Mesenchymal stem cell (in vitro differentiated cells and primary cell): ENCODE measurements at regions not wholly inside any gene's neighbourhood (a gene's known extent, or its start where the extent isn't known, plus 50 kb on each side); places are given as distances from the start of the nearest gene placed in this dataset.

ENCODE experiments used
- DNase-seq: peaks from one replicate; pipeline ENCODE4 v3.0.0-alpha.2; 2013
- H2AFZ ChIP-seq: one replicate; pipeline ENCODE4 v1.6.1; 2013; ENCODE audit warnings: low read depth, mild to moderate bottlenecking, control low read depth, inconsistent platforms, low read length, moderate library complexity
- H2AK5ac ChIP-seq: 2 replicates; pipeline ENCODE4 v1.6.1; 2013; ENCODE audit warnings: low read length, moderate library complexity, mild to moderate bottlenecking, inconsistent platforms; ENCODE audit not compliant: severe bottlenecking
- H2BK120ac ChIP-seq: one replicate; pipeline ENCODE4 v1.6.1; 2013; ENCODE audit warnings: low read depth, mild to moderate bottlenecking, inconsistent platforms, low read length, moderate library complexity
- H2BK12ac ChIP-seq, 2 experiments: one replicate each; pipeline ENCODE4 v1.6.1; 2013; ENCODE audit warnings: inconsistent platforms in 2 of 2, low read length in 2 of 2, mild to moderate bottlenecking in 2 of 2, moderate library complexity in 2 of 2, control low read depth in 1 of 2
- H2BK15ac ChIP-seq: one replicate; pipeline ENCODE4 v1.6.1; 2013; ENCODE audit warnings: mild to moderate bottlenecking, low read depth, inconsistent platforms; ENCODE audit not compliant: poor library complexity, severe bottlenecking
- H2BK5ac ChIP-seq: 2 replicates; pipeline ENCODE4 v1.6.1; 2013; ENCODE audit warnings: low read depth, mild to moderate bottlenecking, low read length, control low read depth, inconsistent platforms; ENCODE audit not compliant: poor library complexity, severe bottlenecking
- H3K14ac ChIP-seq, 2 experiments: one replicate each; pipeline ENCODE4 v1.6.1; 2013; ENCODE audit warnings: inconsistent platforms in 2 of 2, low read length in 2 of 2, control low read depth in 1 of 2, mild to moderate bottlenecking in 1 of 2, moderate library complexity in 1 of 2
- H3K18ac ChIP-seq, 2 experiments: one replicate each; pipeline ENCODE4 v1.6.1; 2013; ENCODE audit warnings: inconsistent platforms in 2 of 2, low read length in 2 of 2, control low read depth in 1 of 2, low read depth in 1 of 2, mild to moderate bottlenecking in 1 of 2
- H3K23ac ChIP-seq, 2 experiments: one replicate each; pipeline ENCODE4 v1.6.1; 2013; ENCODE audit warnings: inconsistent platforms in 2 of 2, low read length in 2 of 2, mild to moderate bottlenecking in 2 of 2, moderate library complexity in 2 of 2, control low read depth in 1 of 2
- H3K27ac ChIP-seq: 2 replicates; pipeline ENCODE4 v1.5.1; 2013; ENCODE audit warnings: mild to moderate bottlenecking, moderate library complexity, low read length, control low read depth, inconsistent platforms; ENCODE audit not compliant: poor library complexity, severe bottlenecking
- H3K27me3 ChIP-seq, 2 experiments: 2 replicates each; pipeline versions ENCODE4 v1.6.1 to v1.7.0; 2013; ENCODE audit warnings: low read length in 2 of 2, mild to moderate bottlenecking in 2 of 2, moderate library complexity in 2 of 2, control low read depth in 1 of 2, inconsistent platforms in 1 of 2; ENCODE audit not compliant: control insufficient read depth in 1 of 2, insufficient read depth in 1 of 2
- H3K36me3 ChIP-seq, 2 experiments: 2 replicates each; pipeline versions ENCODE4 v1.6.1 to v1.7.0; 2013; ENCODE audit warnings: low read length in 2 of 2, control low read depth in 1 of 2, inconsistent platforms in 1 of 2, low read depth in 1 of 2, mild to moderate bottlenecking in 1 of 2; ENCODE audit not compliant: insufficient read depth in 2 of 2, control insufficient read depth in 1 of 2
- H3K4ac ChIP-seq, 2 experiments: one replicate each; pipeline ENCODE4 v1.6.1; 2013; ENCODE audit warnings: inconsistent platforms in 2 of 2, low read length in 2 of 2, mild to moderate bottlenecking in 2 of 2, moderate library complexity in 2 of 2, control low read depth in 1 of 2, low read depth in 1 of 2
- H3K4me1 ChIP-seq: 2 replicates; pipeline ENCODE4 v1.6.1; 2013; ENCODE audit warnings: low read depth, low read length, control low read depth; ENCODE audit not compliant: control insufficient read depth, insufficient read depth
- H3K4me2 ChIP-seq: 2 replicates; pipeline ENCODE4 v1.6.1; 2013; ENCODE audit warnings: low read length, mild to moderate bottlenecking, inconsistent platforms; ENCODE audit not compliant: poor library complexity, severe bottlenecking
- H3K4me3 ChIP-seq, 2 experiments: 2 replicates each; pipeline versions ENCODE4 v1.5.1 to v1.7.0; 2013; ENCODE audit warnings: low read length in 2 of 2, mild to moderate bottlenecking in 2 of 2, control low read depth in 1 of 2, low read depth in 1 of 2; ENCODE audit not compliant: insufficient read depth in 1 of 2
- H3K79me1 ChIP-seq: replicated peaks from 2 replicates; pipeline ENCODE4 v1.6.1; 2013; ENCODE audit warnings: mild to moderate bottlenecking, control low read depth, low read length, inconsistent platforms; ENCODE audit not compliant: poor library complexity, severe bottlenecking
- H3K9ac ChIP-seq: 2 replicates; pipeline ENCODE4 v1.7.0; 2013; ENCODE audit warnings: mild to moderate bottlenecking, low read length, moderate library complexity
- H3K9me3 ChIP-seq: 2 replicates; pipeline ENCODE4 v1.7.0; 2013; ENCODE audit warnings: mild to moderate bottlenecking, low read length; ENCODE audit not compliant: control insufficient read depth
- H4K8ac ChIP-seq: one replicate; pipeline ENCODE4 v1.6.1; 2013; ENCODE audit warnings: inconsistent platforms, mild to moderate bottlenecking, low read length, moderate library complexity
- H4K91ac ChIP-seq: one replicate; pipeline ENCODE4 v1.6.1; 2013; ENCODE audit warnings: mild to moderate bottlenecking, low read length, inconsistent platforms
- WGBS: methylation state at CpG from one replicate; pipeline ENCODE4 v1.1.7; 2013; ENCODE audit warnings: mixed read lengths; 5-methylcytosine and 5-hydroxymethylcytosine counted together

DNA sequence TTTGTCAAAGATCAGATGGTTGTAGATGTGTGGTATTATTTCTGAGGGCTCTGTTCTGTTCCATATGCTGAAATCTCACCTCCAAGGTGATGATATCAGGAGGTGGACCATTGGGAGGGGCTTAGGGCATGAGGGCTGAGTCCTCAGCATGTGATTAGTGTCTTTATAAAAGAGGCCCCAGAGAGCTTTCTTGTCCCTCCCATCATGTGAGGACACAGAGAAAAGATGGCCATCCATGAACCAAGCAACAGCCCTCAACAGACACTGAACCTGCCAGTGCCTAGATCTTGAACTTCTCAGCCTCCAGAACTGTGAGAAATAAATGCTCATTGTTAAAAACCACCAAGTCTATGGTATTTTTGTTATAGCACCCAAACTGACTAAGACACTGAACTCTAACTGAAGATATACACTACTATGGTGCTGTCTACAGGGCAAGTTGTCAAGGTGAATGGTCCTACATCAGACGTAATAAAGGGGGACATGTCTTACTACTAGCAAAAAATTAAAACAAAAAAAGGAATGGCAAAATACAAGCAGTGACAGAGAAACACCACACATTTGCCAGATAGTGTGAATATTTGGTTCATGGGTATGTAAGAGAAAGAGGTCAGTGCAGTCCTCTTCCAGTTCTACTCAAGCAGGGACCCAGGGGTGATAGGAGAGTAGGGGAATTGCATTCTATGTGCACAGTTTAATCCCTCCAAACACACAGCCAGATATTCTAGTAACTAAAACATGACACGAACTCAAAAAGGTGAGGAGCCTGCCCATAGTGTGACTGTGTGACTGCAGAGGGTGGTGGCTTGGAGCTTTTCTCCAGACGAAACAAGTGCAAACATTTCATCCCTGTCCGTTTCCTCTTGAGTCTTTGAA is 164.4 kb upstream of the MYCN start:
- no peak overlapping the region for H2BK120ac ChIP-seq

DNA sequence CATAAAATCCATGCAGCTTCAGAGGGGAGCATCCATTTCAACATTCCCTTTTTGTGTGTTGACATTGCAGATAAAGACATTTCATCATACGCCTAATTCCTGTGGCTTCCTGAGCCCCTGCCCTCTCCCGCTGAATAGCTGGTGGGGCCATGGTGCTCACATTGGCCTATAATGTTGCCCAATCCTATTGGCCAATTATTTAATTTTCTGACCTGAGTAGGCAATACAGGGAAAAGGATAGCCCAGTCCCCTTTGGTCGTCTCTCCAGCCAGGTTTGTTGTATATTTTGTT is 163.8 kb upstream of the MYCN start:
- no peak overlapping the region for H2BK12ac ChIP-seq
- WGBS = 79% methylated on average over 3 of the region's 3 CpGs
- no peak overlapping the region for H2AFZ ChIP-seq
- H4K91ac ChIP-seq = no peak overlapping the region
- H3K79me1 ChIP-seq = no peaks in the 10 kb centered on the region
- H3K36me3 ChIP-seq = no peaks in the 10 kb centered on the region
- H3K4ac ChIP-seq = no peak overlapping the region
- no peak overlapping the region for H4K8ac ChIP-seq
- no peak overlapping the region for H2AK5ac ChIP-seq
- H3K23ac ChIP-seq = no peak overlapping the region
- H3K27me3 ChIP-seq = peaks cover 7 to 19% of the 10 kb centered on the region in 2 experiments
- no peak overlapping the region for H2BK120ac ChIP-seq
- no peak overlapping the region for H3K9ac ChIP-seq
- H2BK15ac ChIP-seq = no peak overlapping the region
- DNase-seq = no peak
- no peak overlapping the region for H3K4me2 ChIP-seq
- no peak overlapping the region for H3K14ac ChIP-seq
- H2BK5ac ChIP-seq = no peak overlapping the region
- no peak overlapping the region for H3K18ac ChIP-seq
- H3K4me1 ChIP-seq = peaks cover under 1% of the 10 kb centered on the region
- H3K4me3 ChIP-seq = no peak overlapping the region
- H3K27ac ChIP-seq = no peak overlapping the region
- H3K9me3 ChIP-seq = no peaks in the 10 kb centered on the region

More for the DNA sequence above, 164.4 kb upstream of the MYCN start:
- Histone ChIP-seq H3K4me1 (no peaks in the 10 kb centered on the region), H3K14ac (no peak overlapping the region), H3K79me1 (no peaks in the 10 kb centered on the region), H3K4me3 (no peak overlapping the region), H3K27ac (no peak overlapping the region), H2AFZ (no peak overlapping the region), H4K91ac (no peak overlapping the region), H3K36me3 (no peaks in the 10 kb centered on the region), H3K4me2 (no peak overlapping the region), H2BK12ac (no peak overlapping the region), H3K4ac (no peak overlapping the region), H3K9ac (no peak overlapping the region), H4K8ac (no peak overlapping the region), H3K27me3 (peaks cover 2 to 20% of the 10 kb centered on the region in 2 experiments), H3K9me3 (no peaks in the 10 kb centered on the region), H2AK5ac (no peak overlapping the region), H2BK15ac (no peak overlapping the region), H3K23ac (no peak overlapping the region), H3K18ac (no peak overlapping the region), H2BK5ac (no peak overlapping the region)
- 63% methylated on average over 3 of the region's 4 CpGs for WGBS
- DNase-seq = no peak

DNA sequence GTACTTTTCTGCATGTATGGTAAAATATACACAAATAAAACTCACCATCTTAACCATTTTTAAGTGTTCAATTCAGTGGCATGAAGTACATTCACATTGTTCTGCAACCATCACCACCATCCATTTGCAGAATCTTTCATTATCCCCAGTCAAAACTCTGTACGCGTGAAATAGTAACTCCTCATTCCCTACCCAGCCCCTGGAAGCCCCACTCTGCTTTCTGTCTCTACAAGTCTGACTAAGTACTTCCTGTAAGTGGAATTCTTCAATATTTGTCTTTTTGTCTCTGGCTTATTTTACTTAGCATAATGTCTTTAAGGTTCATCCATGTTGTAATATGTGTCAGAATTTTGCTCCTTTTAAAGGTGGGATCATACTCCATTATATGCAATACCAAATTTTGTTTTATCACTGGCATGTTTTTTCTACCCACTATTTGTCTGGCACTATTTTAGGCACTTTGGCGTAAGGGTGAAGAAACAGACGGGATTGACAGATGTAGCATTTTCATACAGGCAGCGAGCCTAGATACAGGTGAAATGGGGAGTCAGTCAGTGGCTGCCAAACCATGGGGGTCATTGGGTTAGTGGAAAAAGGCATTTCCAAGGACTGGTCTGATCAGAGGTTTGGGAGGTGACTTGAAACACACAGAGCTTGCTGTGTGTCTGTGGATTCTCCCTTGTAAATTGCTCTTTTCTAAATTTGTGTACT is 163.2 kb upstream of the MYCN start:
- 93% methylated on average over 5 of the region's 5 CpGs for WGBS
- Histone ChIP-seq H3K4me2 (no peak overlapping the region), H3K4ac (no peak overlapping the region), H2BK120ac (no peak overlapping the region), H3K27me3 (peaks cover 13 to 22% of the 10 kb centered on the region in 2 experiments), H3K9ac (no peak overlapping the region), H4K8ac (no peak overlapping the region), H3K27ac (no peak overlapping the region), H2BK5ac (no peak overlapping the region), H2BK12ac (no peak overlapping the region), H2AK5ac (no peak overlapping the region), H2AFZ (no peak overlapping the region), H3K23ac (no peak overlapping the region), H3K79me1 (no peaks in the 10 kb centered on the region), H3K4me3 (no peak overlapping the region), H2BK15ac (no peak overlapping the region), H3K9me3 (no peaks in the 10 kb centered on the region), H3K18ac (no peak overlapping the region), H4K91ac (no peak overlapping the region), H3K14ac (no peak overlapping the region), H3K36me3 (no peaks in the 10 kb centered on the region), H3K4me1 (peaks cover 5% of the 10 kb centered on the region)
- DNase-seq = no peak

DNA sequence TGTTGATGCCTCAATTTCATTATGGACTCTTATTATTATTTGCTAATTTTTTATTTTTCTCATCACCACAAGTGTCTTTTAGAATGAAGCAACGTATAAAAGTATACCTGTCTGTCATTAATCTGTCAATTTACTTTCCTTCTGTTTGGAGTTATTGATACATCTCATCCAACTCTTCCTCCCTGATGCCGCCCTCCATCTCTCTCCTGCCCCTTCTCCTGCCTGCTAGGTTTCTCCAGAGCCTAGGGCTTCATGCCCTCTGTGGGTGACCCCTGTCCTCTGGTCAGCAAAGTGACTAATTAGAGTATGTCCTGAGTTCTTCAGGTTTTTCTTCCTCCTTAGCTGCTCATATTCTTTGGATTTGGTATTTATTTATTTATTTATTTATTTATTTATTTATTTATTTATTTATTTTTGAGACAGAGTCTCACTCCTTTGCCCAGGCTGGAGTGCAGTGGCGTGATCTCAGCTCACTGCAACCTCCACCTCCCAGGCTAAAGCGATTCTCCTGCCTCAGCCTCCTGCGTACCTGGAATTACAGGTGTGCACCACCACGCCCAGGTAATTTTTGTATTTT is 162.5 kb upstream of the MYCN start:
- Histone ChIP-seq H3K9me3 (no peaks in the 10 kb centered on the region), H3K4me1 (peaks cover 10% of the 10 kb centered on the region), H4K91ac (no peak overlapping the region), H3K36me3 (no peaks in the 10 kb centered on the region), H3K4me2 (no peak overlapping the region), H2BK5ac (no peak overlapping the region), H3K9ac (no peak overlapping the region), H2BK12ac (no peak overlapping the region), H3K4ac (no peak overlapping the region), H3K27ac (no peak overlapping the region), H2BK15ac (no peak overlapping the region), H3K18ac (no peak overlapping the region), H2AFZ (no peak overlapping the region), H3K23ac (no peak overlapping the region), H3K14ac (no peak overlapping the region), H3K4me3 (no peak overlapping the region), H4K8ac (no peak overlapping the region), H3K27me3 (peaks cover 20 to 29% of the 10 kb centered on the region in 2 experiments), H2BK120ac (no peak overlapping the region), H2AK5ac (no peak overlapping the region), H3K79me1 (no peaks in the 10 kb centered on the region)
- DNase-seq = no peak
- 88% methylated on average over 6 of the region's 6 CpGs for WGBS
